DMS114 treated with DMSO at 0.1 percent for 48 hours (cell line): ENCODE measurements at regions not wholly inside any gene's neighbourhood (a gene's known extent, or its start where the extent isn't known, plus 50 kb on each side); places are given as distances from the start of the nearest gene placed in this dataset.

Experiments used
- DNase-seq: peaks from one replicate; lab custom pipeline; 2025; ENCODE audit not compliant: unreplicated experiment; lab: John Stamatoyannopoulos, UW

GRCh38 chr6:16857969-16858592, 96.8 kb upstream of the ATXN1 start:
- DNase-seq, result no peak

- no peak for DNase-seq
Observed at GRCh38 chr6:16855460-16855859, 94.2 kb upstream of the ATXN1 start.

DNA sequence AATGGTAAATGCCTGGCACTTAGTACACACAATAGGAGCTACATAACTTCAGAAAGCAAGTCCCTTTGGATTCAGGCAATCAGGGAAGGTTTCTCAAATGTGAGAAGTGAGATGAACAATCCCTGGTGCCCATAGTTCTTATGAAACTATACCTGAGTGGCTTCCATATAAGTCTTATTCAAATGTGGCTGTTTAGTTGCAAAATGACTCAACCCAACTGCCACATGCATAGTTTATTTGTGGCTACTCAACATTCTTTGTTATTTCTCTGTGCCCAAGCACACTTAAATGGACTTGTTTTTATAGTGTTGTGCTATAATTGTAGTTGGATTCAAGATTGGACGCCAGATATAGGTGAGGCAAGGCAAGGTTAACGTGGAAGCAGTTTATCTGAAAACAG, 93.7 kb upstream of the ATXN1 start:
- DNase-seq, result no peak

GRCh38 chr6:16852671-16853070, 91.4 kb upstream of the ATXN1 start:
- DNase-seq, result no peak

DNA sequence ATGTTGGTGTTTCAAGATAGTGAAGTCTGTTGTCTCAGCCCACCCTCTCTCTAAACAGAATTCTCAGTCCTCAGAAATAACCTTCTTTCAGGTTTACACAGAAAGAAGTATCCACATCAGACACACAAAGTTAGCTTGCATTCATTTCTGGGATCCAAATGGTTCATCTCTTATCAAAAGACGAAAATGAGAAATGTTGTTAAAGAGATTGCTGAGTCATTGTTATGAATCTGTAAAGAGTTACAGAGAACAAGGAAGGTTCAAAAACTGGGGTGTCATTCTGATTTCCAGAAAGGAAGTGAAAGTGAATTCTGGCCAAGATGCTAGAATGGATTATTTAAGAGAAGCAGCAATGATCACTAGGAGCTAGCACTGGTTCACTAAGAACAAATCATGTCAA, 90.5 kb upstream of the ATXN1 start:
- no peak for DNase-seq

DNA sequence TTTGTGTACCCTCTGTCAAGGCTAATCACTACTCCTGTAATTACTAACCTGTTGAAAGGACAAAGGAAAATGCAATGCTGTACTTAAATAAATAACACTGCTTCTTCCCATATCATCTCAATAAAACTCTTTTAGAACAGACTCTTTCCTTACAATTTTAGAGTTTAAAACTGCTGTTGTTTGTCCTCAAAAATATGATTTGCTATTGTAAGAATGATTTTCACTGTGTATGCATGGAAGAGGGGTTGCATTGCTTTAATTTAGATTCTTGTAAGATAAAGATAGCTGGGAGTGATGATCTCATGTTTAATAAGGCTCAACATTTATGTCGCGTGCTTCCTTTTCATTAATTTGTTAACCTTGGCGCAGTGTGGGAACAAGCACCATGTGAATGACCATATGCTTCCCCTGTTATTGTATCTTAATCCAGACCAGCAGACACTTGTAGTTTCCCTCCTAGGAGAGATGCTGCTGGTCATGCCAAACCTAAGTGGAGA, 89.8 kb upstream of the ATXN1 start:
- no peak for DNase-seq

GRCh38 chr6:16850681-16851026, 89.4 kb upstream of the ATXN1 start:
- no peak for DNase-seq

GRCh38 chr6:16849988-16850680, 88.9 kb upstream of the ATXN1 start:
- no peak for DNase-seq

DNA sequence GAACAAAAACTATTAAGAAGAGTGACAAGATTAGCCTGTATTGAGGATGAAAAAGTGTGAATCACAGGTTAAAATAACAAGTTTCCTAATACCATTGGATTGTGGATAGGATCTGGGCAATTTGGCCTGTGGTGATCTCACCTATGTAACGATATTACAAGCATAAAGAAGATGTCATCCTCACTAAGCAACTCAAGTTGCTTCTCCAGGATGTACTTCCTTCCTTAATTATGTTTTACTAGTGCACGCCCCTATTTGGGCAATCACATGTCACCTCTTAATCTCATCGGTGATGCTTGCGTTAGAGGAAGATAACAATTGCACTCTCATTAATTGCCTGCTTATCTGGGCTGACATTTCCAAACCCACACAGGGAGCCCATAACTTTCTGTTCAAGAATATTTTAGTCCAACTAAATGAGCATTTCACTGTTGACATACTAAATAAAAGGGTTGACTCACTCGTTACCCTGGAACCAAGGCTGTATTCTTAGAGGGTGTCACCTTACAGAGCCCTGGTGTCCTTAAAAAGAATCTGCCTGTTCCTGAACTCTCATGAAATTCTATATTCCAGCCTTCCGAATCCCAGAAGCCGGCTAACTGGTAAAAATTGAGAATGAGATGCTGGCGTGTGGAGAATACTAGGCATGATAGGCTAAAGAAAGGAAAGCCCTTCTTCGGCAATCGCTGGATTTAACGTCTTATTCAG, 88.2 kb upstream of the ATXN1 start:
- DNase-seq, result no peak

- no peak for DNase-seq
Observed at GRCh38 chr6:16846399-16846778, 85.1 kb upstream of the ATXN1 start.

DNA sequence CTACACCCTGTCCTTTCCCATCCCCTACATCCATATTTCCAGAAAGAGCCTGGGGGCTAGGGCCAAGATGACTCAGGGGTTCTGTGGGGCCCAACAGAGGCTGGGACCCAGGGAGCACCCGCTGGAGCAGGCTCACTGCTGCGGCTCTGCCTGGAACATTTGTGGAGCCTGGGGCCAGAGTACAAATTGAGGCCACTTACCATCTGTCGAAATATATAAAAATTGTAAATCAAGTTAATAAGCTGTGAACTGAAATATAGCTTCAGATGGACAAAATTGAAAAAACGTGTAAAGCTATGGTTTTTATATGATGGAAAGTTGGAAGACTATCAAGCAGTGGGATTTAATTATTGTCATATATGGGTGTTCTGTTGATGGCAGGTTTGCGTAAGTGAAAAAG, 82.9 kb upstream of the ATXN1 start:
- DNase-seq, result no peak

GRCh38 chr6:16842676-16843075, 81.4 kb upstream of the ATXN1 start:
- no peak for DNase-seq

DNA sequence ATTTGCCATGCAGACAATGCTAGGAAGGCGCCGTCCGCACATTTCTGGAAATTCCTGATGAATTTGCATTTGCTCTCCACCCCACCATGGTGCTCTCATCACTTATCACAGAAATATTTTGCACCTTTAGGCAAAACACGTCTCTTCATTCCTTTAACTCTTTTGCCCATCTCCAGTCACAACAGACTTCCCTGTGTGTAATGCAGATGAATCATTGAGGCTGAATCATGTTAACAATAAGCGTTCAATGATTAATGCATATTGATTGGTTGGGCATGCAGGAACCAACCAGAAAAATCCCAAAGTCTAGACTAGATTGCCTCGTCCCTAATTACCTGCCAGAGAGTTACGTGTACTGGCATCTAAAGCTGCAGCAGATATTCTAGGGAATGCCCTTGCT, 80.0 kb upstream of the ATXN1 start:
- DNase-seq, result no peak

- no peak for DNase-seq
Observed at GRCh38 chr6:16840725-16841124, 79.5 kb upstream of the ATXN1 start.

GRCh38 chr6:16840291-16840690, 79.0 kb upstream of the ATXN1 start:
- no peak for DNase-seq

DNA sequence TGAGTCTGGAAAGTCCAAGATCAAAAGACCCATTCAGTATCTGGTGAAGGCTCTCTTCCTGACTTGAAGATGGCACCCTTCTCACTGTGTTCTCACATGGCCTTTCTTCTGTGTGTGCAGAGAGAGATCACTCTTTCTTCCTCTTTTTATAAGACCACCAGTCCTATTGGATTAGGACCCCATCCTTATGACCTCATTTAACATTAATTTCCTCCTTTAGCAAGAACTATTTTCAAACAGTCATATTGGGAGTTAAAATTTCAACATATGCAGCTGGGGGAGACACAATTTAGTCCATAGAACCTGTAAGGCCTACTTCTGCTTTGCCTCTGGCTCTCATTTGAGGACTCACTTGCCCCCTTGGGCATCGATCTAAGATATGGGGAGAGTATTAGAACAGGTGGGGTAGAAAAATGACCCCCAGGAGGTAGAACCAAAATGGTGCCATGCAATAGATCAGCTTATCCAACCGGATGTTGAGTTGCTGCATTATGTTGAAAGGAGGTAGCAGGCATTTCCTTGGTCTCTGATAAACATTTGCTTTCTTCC, 78.4 kb upstream of the ATXN1 start:
- no peak for DNase-seq

DNA sequence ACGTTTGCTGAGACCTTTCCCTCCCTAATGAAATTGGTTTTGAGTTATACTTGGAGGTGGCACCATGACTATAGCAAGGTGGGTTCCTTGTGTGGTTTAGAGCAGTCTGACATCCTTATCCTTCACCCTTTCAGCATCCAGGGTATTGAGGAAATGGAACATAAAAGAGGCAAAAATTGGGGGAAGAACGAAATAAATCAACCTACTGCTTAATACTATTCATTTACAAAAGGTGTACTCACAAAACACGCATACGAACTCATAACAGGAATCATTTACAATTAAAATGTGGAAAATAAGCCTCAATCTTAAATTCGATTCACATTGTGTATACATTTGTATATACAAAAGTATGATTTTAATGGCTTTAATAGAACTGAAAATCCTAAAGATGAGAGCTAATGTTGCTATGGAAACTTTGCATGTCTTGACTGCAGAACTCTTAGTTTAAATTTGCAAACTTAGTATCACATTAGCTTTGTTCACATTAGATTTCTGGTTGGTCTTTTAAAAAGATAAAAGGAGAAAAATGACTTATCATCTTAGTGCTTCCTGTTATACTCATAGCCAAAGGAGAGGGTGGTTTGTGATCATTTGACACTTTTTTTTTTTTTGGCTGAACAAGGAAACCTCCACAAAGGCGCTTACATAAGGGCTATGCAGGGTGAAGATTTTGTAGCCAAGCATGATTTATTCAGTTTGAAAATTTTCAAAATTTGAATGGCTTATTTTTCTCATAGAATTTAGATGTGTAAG, 76.1 kb upstream of the ATXN1 start:
- DNase-seq, result no peak

DNA sequence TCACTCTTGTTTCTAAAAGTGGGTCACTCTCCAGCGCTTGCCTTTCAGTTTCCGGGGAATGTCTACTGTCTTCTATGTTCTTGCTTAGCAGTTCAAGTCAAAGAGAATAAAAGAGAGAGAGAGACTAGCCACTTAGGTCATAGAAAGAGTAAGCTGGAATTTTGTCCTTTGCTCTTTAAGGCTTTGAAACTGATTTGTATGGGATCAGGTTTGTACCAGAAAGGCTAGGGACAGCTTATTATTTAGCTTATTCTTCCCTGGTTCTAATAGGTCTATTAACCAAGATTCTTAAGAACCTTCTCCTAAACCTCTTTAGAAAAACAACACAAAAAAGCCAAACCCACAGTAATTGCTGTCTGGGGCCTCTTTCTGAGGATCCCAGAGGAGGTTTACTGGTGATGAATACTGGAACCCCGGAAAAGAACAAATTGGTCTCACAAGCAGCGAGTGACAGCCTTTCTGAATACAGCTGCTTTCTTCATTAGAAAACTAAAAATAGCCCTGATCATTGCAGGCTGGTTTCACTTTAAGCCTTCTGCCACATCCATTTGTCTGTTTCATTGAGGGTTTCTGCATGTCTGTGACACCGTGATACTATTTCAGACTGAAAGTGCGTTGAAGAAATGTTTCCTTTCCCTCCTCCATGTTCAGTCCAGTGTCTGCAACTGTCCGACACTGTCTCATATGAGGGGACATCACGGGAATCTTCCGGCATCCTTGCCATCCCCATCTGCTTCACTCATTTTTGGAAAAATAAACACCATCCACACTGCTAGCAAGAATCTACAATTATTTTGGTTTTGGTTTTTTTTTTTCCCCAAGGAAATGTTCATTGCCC, 75.1 kb upstream of the ATXN1 start:
- no peak for DNase-seq

DNA sequence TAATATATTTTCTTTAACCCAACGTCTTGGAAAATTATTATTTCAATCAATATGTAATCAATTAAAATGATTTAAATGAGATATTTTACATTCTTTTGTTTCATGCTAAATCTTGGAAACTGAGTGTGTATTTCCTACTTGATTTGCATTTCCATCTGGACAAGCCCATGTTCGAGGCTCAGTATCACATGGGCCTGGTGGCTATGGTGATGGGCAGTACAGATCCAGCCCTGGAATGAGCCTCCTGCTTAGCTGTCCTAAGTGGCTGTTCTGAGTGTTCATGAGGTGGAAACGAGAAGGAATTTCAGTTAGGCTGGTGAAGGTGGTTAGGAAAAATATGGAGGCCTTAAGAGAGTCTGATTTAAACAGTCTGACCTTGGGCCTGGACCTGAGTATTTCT, 73.0 kb upstream of the ATXN1 start:
- DNase-seq, result no peak

DNA sequence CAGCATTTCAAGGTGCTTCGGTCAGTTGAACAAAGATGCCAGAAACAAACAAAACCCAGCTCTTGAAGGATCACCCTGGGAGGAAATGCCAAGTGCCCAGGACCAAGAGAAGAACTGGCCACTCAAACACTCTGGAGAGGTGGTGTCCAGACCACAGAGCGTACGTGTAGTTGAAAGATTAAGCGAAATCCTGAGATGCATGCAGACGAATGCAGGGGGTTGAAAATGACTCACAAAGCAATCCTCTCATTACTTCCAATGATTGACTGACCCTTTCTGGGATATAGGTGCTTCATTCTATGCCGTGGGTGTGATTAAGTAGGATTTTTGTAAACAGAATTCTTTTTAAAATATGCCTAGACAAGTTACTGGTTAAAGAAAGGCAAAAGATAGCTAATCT, 71.5 kb upstream of the ATXN1 start:
- DNase-seq, result no peak
